Parathyroid adenoma (tissue), 2 donors: ENCODE measurements at regions not wholly inside any gene's neighbourhood (a gene's known extent, or its start where the extent isn't known, plus 50 kb on each side); places are given as distances from the start of the nearest gene placed in this dataset.

Experiments
- H2AFZ ChIP-seq: fragments of 300-600 bp; sonication (generic); one replicate; pipeline ENCODE4 v1.7.0; 2017; ENCODE audit warnings: antibody characterized with exemption, mild to moderate bottlenecking
- H3K27ac ChIP-seq: fragments of 300-600 bp; sonication (generic); one replicate; pipeline ENCODE4 v1.7.0; 2017
- H3K27me3 ChIP-seq: fragments of 300-600 bp; sonication (generic); one replicate; pipeline ENCODE4 v1.7.0; 2017; ENCODE audit warnings: low read length; ENCODE audit not compliant: control insufficient read depth, insufficient read depth
- H3K36me3 ChIP-seq: fragments of 300-600 bp; sonication (generic); one replicate; pipeline ENCODE4 v1.7.0; 2017; ENCODE audit warnings: low read length; ENCODE audit not compliant: control insufficient read depth, insufficient read depth
- H3K4me1 ChIP-seq: fragments of 300-600 bp; sonication (generic); one replicate; pipeline ENCODE4 v1.7.0; 2017; ENCODE audit warnings: control low read depth
- H3K4me2 ChIP-seq: fragments of 300-600 bp; sonication (generic); one replicate; pipeline ENCODE4 v1.7.0; 2017; ENCODE audit warnings: low read length
- H3K4me3 ChIP-seq: fragments of 300-600 bp; sonication (generic); one replicate; pipeline ENCODE4 v1.7.0; 2017; ENCODE audit warnings: low read depth, low read length
- H3K79me2 ChIP-seq: fragments of 300-600 bp; sonication (generic); one replicate; pipeline ENCODE4 v1.7.0; 2017; ENCODE audit warnings: control low read depth
- H3K9ac ChIP-seq: fragments of 300-600 bp; sonication (generic); one replicate; pipeline ENCODE4 v1.7.0; 2017; ENCODE audit warnings: mild to moderate bottlenecking
- H3K9me3 ChIP-seq: fragments of 300-600 bp; sonication (generic); one replicate; pipeline ENCODE4 v1.7.0; 2017; ENCODE audit warnings: low read length; ENCODE audit not compliant: control insufficient read depth
- TF ChIP-seq, protein P1 (sequence below): fragments of 300-600 bp; sonication (generic); IDR thresholded peaks from one replicate; pipeline ENCODE4 v1.7.0; 2017; ENCODE audit warnings: antibody characterized with exemption, mild to moderate bottlenecking
- donor health status: primary hyperparathyroidism.

DNA sequence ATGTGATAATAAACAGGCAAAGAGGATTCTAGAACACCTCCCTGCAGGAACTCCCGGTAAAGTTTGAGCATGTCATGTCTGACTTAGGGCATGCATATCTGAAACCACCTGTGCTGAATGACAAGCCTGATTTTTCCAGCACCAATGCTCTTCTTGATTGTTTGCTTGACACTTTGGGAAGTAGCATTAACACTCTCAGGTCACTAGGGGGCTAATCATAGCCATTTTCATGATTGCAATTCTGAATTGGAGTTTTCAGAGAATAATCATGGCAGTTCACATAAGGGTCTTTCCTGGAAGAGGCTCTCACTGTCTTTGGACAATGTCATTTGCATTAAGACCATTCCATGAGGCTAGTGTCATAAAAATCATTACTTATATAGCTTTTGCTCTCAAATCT lies 234.4 kb upstream of the MTNR1B start:
- Histone ChIP-seq H3K36me3 (no peaks in the 10 kb centered on the region), H3K4me1 (no peaks in the 10 kb centered on the region)

DNA sequence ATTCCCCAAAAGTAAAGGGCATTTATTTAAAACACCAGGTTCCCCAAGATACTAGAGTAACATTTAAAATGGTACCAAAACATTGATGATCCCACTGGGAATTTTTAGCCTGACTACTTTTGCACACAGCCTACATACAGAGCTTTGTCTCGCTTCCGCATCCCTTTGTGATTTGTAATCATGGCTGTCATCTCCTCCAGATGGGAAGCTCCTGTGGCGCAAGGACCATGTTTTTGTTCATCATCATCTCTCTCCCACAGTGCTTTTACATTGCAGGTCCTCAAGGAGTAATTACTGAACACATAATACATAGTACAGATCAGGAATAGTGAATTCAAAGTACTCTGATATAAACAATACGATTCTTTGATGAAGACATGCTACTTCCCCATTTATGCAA lies 231.2 kb upstream of the MTNR1B start:
- H3K79me2 ChIP-seq: no peaks in the 10 kb centered on the region
- TF ChIP-seq, protein P1, sequence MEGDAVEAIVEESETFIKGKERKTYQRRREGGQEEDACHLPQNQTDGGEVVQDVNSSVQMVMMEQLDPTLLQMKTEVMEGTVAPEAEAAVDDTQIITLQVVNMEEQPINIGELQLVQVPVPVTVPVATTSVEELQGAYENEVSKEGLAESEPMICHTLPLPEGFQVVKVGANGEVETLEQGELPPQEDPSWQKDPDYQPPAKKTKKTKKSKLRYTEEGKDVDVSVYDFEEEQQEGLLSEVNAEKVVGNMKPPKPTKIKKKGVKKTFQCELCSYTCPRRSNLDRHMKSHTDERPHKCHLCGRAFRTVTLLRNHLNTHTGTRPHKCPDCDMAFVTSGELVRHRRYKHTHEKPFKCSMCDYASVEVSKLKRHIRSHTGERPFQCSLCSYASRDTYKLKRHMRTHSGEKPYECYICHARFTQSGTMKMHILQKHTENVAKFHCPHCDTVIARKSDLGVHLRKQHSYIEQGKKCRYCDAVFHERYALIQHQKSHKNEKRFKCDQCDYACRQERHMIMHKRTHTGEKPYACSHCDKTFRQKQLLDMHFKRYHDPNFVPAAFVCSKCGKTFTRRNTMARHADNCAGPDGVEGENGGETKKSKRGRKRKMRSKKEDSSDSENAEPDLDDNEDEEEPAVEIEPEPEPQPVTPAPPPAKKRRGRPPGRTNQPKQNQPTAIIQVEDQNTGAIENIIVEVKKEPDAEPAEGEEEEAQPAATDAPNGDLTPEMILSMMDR: no peak

More for the DNA sequence above, 234.4 kb upstream of the MTNR1B start:
- H3K4me2 ChIP-seq: no peak overlapping the region
- no peaks in the 10 kb centered on the region for H3K9me3 ChIP-seq
- TF ChIP-seq, protein P1: no peak
- no peaks in the 10 kb centered on the region for H3K27me3 ChIP-seq
- no peaks in the 10 kb centered on the region for H3K79me2 ChIP-seq
- H3K4me3 ChIP-seq: no peak overlapping the region
- no peak overlapping the region for H3K9ac ChIP-seq
- no peak overlapping the region for H2AFZ ChIP-seq
- H3K27ac ChIP-seq: no peak overlapping the region

GRCh38 chr11:92739041-92739440 lies 230.4 kb upstream of the MTNR1B start:
- TF ChIP-seq, protein P1: no peak
- H3K9me3 ChIP-seq: no peaks in the 10 kb centered on the region
- H2AFZ ChIP-seq: no peak overlapping the region
- H3K27ac ChIP-seq: no peak overlapping the region
- no peaks in the 10 kb centered on the region for H3K36me3 ChIP-seq
- H3K79me2 ChIP-seq: no peaks in the 10 kb centered on the region
- no peak overlapping the region for H3K9ac ChIP-seq
- no peak overlapping the region for H3K4me3 ChIP-seq
- H3K27me3 ChIP-seq: no peaks in the 10 kb centered on the region
- no peaks in the 10 kb centered on the region for H3K4me1 ChIP-seq
- no peak overlapping the region for H3K4me2 ChIP-seq

More for the DNA sequence above, 231.2 kb upstream of the MTNR1B start:
- Histone ChIP-seq H3K4me3 (no peak overlapping the region), H3K4me1 (no peaks in the 10 kb centered on the region), H3K27me3 (no peaks in the 10 kb centered on the region), H3K36me3 (no peaks in the 10 kb centered on the region), H2AFZ (no peak overlapping the region), H3K27ac (no peak overlapping the region), H3K4me2 (no peak overlapping the region), H3K9me3 (no peaks in the 10 kb centered on the region), H3K9ac (no peak overlapping the region)

DNA sequence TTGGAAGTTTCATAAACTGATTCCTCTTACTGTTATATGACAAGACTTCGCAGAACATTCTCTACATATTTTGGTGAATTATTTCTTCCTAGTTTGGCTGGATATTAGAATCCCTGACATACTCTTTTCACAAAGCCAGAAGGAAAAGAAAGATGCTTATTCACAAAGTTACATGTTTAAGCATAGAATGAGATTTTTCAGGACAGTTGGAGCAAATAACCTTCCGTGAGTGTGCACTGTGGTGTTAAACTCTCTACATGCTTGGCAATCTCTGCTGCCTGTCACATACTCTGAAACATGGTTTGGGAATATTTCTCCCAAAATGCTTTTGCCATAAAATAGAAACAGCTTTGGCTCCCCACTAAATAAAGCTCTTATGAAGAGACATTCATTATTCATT lies 230.0 kb upstream of the MTNR1B start:
- H3K79me2 ChIP-seq: no peaks in the 10 kb centered on the region
- no peak overlapping the region for H3K4me3 ChIP-seq
- H3K9ac ChIP-seq: no peak overlapping the region
- H2AFZ ChIP-seq: no peak overlapping the region
- H3K4me1 ChIP-seq: no peaks in the 10 kb centered on the region
- no peak overlapping the region for H3K27ac ChIP-seq
- H3K9me3 ChIP-seq: no peaks in the 10 kb centered on the region
- no peaks in the 10 kb centered on the region for H3K27me3 ChIP-seq
- no peak overlapping the region for H3K4me2 ChIP-seq
- no peaks in the 10 kb centered on the region for H3K36me3 ChIP-seq
- TF ChIP-seq, protein P1: no peak

GRCh38 chr11:92740276-92740675 lies 229.2 kb upstream of the MTNR1B start:
- no peaks in the 10 kb centered on the region for H3K36me3 ChIP-seq
- no peaks in the 10 kb centered on the region for H3K79me2 ChIP-seq
- H3K9me3 ChIP-seq: no peaks in the 10 kb centered on the region
- no peak overlapping the region for H3K4me3 ChIP-seq
- no peak overlapping the region for H3K4me2 ChIP-seq
- no peak overlapping the region for H2AFZ ChIP-seq
- H3K4me1 ChIP-seq: no peaks in the 10 kb centered on the region
- no peak overlapping the region for H3K27ac ChIP-seq
- no peak overlapping the region for H3K9ac ChIP-seq
- TF ChIP-seq, protein P1: no peak
- H3K27me3 ChIP-seq: no peaks in the 10 kb centered on the region
